ENCODE measurements at regions not wholly inside any gene's neighbourhood (a gene's known extent, or its start where the extent isn't known, plus 50 kb on each side); places are given as distances from the start of the nearest gene placed in this dataset.

- no peak for TF ChIP-seq EZH2 (IDR thresholded peaks at IDR 0.05; ENCODE audit: borderline replicate concordance, low read depth, low read length, severe bottlenecking)
- TF ChIP-seq CTCF (IDR thresholded peaks at IDR 0.05; ENCODE audit: extremely low read depth in 1 of 2, insufficient read depth in 1 of 2, low read depth in 1 of 2, low read length in 2 of 2): no peak
- no peak for TF ChIP-seq MAX (IDR thresholded peaks at IDR 0.05; ENCODE audit: insufficient read depth, insufficient read length)
- no peak for TF ChIP-seq POLR2A (IDR thresholded peaks at IDR 0.05; ENCODE audit: low read depth, low read length)
- no peak for TF ChIP-seq JUN (IDR thresholded peaks at IDR 0.05; ENCODE audit: borderline replicate concordance, insufficient read depth, insufficient read length, low read depth)
Observed at GRCh38 chrX:5632061-5632614, 596.5 kb downstream of the NLGN4X start.
